ACC112 (cell line): ENCODE measurements at regions not wholly inside any gene's neighbourhood (a gene's known extent, or its start where the extent isn't known, plus 50 kb on each side); places are given as distances from the start of the nearest gene placed in this dataset.
"Not testable (repeated sequence)": the region's sequence is repeated elsewhere in the genome, so short reads cannot be mapped to it uniquely, and the experiment has no call there.

ENCODE experiments used
- H2AFZ ChIP-seq: fragments of 200-600 bp; sonication (generic); one replicate; pipeline ENCODE4 v1.6.0; 2017; ENCODE audit warnings: antibody characterized with exemption, low read length; ENCODE audit not compliant: unreplicated experiment
- H3K27ac ChIP-seq: fragments of 200-600 bp; sonication (generic); 2 replicates; pipeline ENCODE4 v1.5.1; 2014; ENCODE audit warnings: low read depth, mild to moderate bottlenecking, antibody characterized with exemption, low read length, moderate library complexity
- H3K27me3 ChIP-seq: fragments of 200-600 bp; sonication (generic); 2 replicates; pipeline ENCODE4 v1.6.1; 2014; ENCODE audit warnings: mild to moderate bottlenecking, antibody characterized with exemption, low read length, moderate library complexity, mixed read lengths; ENCODE audit not compliant: insufficient read depth
- H3K36me3 ChIP-seq: fragments of 200-600 bp; sonication (generic); 2 replicates; pipeline ENCODE4 v1.6.1; 2016; ENCODE audit warnings: mild to moderate bottlenecking, antibody characterized with exemption, low read length, moderate library complexity, mixed read lengths; ENCODE audit not compliant: insufficient read depth
- H3K4me1 ChIP-seq: fragments of 200-600 bp; sonication (generic); one replicate; pipeline ENCODE4 v1.6.1; 2016; ENCODE audit warnings: low read length, mixed read lengths; ENCODE audit not compliant: insufficient read depth, unreplicated experiment, control insufficient read depth
- H3K4me3 ChIP-seq: fragments of 200-600 bp; sonication (generic); 2 replicates; pipeline ENCODE4 v1.5.1; 2014; ENCODE audit warnings: mild to moderate bottlenecking, low read depth, low read length
- H3K79me2 ChIP-seq: fragments of 200-600 bp; sonication (generic); one replicate; pipeline ENCODE4 v1.6.0; 2016; ENCODE audit warnings: low read length; ENCODE audit not compliant: control insufficient read depth, unreplicated experiment, insufficient read depth

GRCh38 chr11:44469412-44469811, 96.1 kb upstream of the CD82 start:
- Histone ChIP-seq H3K27me3 (peaks cover 90% of the 10 kb centered on the region), H3K79me2 (no peaks in the 10 kb centered on the region), H3K4me1 (no peaks in the 10 kb centered on the region), H3K27ac (no peak overlapping the region), H3K36me3 (no peaks in the 10 kb centered on the region), H2AFZ (no peak overlapping the region), H3K4me3 (no peak overlapping the region)

- Histone ChIP-seq H3K4me1 (no peaks in the 10 kb centered on the region), H3K36me3 (no peaks in the 10 kb centered on the region), H3K27me3 (peaks cover 91% of the 10 kb centered on the region), H3K79me2 (no peaks in the 10 kb centered on the region), H3K27ac (no peak overlapping the region), H3K4me3 (no peak overlapping the region), H2AFZ (no peak overlapping the region)
These were observed 94.6 kb upstream of the CD82 start for GRCh38 chr11:44470854-44471253.

DNA sequence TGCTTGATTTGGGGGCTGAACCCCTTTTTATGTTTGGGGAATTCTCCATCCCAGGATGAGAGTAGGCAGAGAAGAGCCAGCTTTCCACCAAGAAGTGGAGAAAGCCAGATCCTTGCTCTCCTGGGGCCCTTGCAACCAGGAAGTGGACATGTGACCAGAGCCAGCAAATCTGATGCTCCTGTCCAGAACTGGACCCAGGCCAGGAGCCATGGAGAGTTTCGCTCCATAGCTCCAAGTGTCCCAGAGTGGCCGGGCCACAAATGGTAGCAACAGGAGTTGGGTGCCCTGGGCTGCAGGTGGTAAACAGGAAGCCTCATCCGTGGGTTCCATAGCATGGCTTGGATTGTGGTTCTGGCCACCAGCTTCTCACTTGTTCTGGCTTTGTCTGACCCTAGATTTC, 93.9 kb upstream of the CD82 start:
- no peaks in the 10 kb centered on the region for H3K4me1 ChIP-seq
- H2AFZ ChIP-seq = no peak overlapping the region
- H3K4me3 ChIP-seq = no peak overlapping the region
- peaks cover 91% of the 10 kb centered on the region for H3K27me3 ChIP-seq
- H3K79me2 ChIP-seq = no peaks in the 10 kb centered on the region
- no peaks in the 10 kb centered on the region for H3K36me3 ChIP-seq
- no peak overlapping the region for H3K27ac ChIP-seq

- Histone ChIP-seq H2AFZ (no peak overlapping the region), H3K27me3 (peaks cover 84% of the 10 kb centered on the region)
These were observed 92.5 kb upstream of the CD82 start for GRCh38 chr11:44472916-44473315.

DNA sequence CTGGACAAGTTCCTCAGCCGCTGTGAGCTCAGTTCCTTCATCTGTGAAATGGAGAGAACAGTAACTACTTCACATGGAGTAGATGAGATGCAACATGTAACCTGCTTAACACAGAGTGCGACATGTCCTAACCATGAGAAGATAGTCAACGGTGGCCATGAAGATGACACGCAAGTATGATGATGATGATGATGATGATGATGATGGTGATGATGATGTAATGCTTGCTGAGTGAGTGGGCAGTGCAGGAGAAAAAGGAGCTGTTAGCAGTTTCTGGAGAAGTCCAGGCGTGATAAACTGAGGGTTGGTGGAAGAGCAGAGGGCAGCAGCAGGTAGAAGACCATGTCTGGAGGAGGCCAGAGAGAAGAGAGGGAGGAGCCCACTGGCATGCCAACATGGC, 90.8 kb upstream of the CD82 start:
- Histone ChIP-seq H3K79me2 (no peaks in the 10 kb centered on the region), H3K4me1 (no peaks in the 10 kb centered on the region), H2AFZ (no peak overlapping the region), H3K27ac (no peak overlapping the region), H3K36me3 (no peaks in the 10 kb centered on the region), H3K4me3 (no peak overlapping the region), H3K27me3 (peaks cover 73% of the 10 kb centered on the region)

More at GRCh38 chr11:44472916-44473315, 92.5 kb upstream of the CD82 start:
- H3K4me3 ChIP-seq = no peak overlapping the region
- H3K4me1 ChIP-seq = no peaks in the 10 kb centered on the region
- no peaks in the 10 kb centered on the region for H3K36me3 ChIP-seq
- no peaks in the 10 kb centered on the region for H3K79me2 ChIP-seq
- no peak overlapping the region for H3K27ac ChIP-seq

DNA sequence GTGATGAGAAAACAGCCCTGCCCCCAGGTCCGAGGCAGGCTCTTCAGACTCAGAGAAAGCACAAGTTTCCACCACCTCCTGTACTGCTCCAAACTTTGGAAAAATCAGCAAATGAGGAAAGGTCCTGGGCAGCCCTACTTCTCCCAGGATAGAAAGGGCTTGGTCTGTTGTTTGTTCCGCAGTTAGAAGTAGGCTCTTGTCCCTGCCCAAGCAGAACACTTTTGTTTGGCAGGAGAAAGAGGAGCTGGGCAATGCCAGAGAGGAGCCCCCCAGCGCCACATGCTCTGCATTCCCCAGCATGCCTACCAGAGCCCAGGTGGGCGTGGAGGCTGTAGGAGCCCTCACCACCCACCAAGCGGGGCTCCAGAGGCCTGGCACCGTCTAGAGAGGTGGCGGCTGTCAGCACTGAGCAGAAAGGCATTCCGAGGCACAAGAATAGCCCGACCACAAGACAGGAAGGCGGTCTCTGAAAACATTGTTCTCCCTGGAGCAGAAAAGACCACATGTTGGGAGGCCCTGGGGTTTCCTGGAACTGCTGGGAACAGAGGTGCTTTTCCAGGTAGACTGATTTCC, 90.3 kb upstream of the CD82 start:
- H3K27ac ChIP-seq = no peak overlapping the region
- no peaks in the 10 kb centered on the region for H3K4me1 ChIP-seq
- H3K27me3 ChIP-seq = peaks cover 73% of the 10 kb centered on the region
- H3K36me3 ChIP-seq = no peaks in the 10 kb centered on the region
- no peak overlapping the region for H3K4me3 ChIP-seq
- no peak overlapping the region for H2AFZ ChIP-seq
- H3K79me2 ChIP-seq = no peaks in the 10 kb centered on the region

GRCh38 chr11:44482338-44482737, 83.1 kb upstream of the CD82 start:
- H3K27ac ChIP-seq, H2AFZ ChIP-seq, H3K4me3 ChIP-seq, H3K79me2 ChIP-seq, H3K36me3 ChIP-seq, H3K4me1 ChIP-seq: not testable (repeated sequence)
- peaks cover 22% of the 10 kb centered on the region for H3K27me3 ChIP-seq

DNA sequence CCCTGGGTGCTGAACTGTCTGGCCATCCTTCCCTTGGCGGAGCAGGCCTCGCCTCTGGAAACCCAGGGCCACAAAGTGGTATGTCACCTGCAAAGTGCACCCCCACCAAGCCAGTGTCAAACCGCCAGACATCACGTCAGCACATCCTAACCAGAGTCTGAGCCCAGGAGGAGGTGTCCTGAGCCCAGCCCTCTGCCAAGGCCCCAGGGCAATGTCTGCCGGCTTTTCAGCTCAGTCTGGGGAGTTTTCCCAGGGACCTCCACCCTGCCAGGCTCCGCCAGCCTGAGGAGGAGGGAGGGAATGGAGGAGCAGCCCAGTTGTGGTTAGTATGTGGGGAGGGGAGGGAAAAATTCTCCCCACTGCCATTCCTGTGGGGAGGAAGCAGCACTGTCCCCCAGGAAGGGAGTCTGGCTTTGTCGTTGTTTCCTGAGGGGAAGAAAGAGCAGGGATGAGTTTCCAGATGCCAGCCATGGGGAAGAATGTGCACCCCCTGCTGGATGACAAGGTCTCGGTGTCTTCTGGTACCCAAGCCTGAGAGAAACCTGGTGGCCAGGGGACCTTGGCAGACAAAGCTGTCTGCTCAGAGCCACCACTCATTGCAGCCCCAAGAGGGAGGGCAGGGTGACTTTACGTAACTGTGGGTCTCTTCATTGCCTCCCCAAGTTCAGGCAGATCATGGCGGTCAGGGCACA, 81.4 kb upstream of the CD82 start:
- Histone ChIP-seq H3K36me3 (no peaks in the 10 kb centered on the region), H3K79me2 (no peaks in the 10 kb centered on the region), H2AFZ (no peak overlapping the region), H3K27me3 (peaks cover 24% of the 10 kb centered on the region; the same call in 1 of the 2 replicates), H3K27ac (no peak overlapping the region), H3K4me3 (no peak overlapping the region), H3K4me1 (no peaks in the 10 kb centered on the region)

- Histone ChIP-seq H3K27ac (no peak overlapping the region), H3K79me2 (no peaks in the 10 kb centered on the region), H3K4me3 (no peak overlapping the region), H3K27me3 (peaks cover 29% of the 10 kb centered on the region), H3K36me3 (no peaks in the 10 kb centered on the region), H3K4me1 (no peaks in the 10 kb centered on the region), H2AFZ (no peak overlapping the region)
These were observed 77.1 kb upstream of the CD82 start for GRCh38 chr11:44488165-44488965.

DNA sequence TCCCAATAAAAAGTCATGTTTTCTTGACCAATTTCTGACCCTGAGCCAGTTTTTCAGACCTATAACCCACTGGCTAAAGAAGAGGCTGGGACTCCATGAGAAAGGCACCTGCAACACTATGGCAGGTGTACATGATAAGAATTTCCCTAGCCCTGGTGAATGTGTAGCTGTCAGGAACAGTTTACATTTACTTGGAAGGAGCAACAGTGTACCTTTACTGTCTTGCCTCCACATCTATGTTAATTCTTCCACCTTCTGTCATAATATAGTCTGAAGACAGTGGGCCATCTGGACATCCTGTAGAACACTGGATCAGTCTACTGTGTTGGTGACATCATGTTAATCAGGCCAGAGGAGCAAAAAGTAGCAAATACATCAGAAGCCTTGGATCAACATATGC, 72.1 kb upstream of the CD82 start:
- Histone ChIP-seq H2AFZ (no peak overlapping the region), H3K4me1 (no peaks in the 10 kb centered on the region), H3K36me3 (no peaks in the 10 kb centered on the region), H3K79me2 (no peaks in the 10 kb centered on the region), H3K4me3 (no peak overlapping the region), H3K27me3 (peaks cover 69% of the 10 kb centered on the region), H3K27ac (no peak overlapping the region)

GRCh38 chr11:44493930-44494329, 71.5 kb upstream of the CD82 start:
- no peaks in the 10 kb centered on the region for H3K36me3 ChIP-seq
- no peak overlapping the region for H3K4me3 ChIP-seq
- H3K79me2 ChIP-seq = no peaks in the 10 kb centered on the region
- H2AFZ ChIP-seq = no peak overlapping the region
- H3K27ac ChIP-seq = no peak overlapping the region
- no peaks in the 10 kb centered on the region for H3K4me1 ChIP-seq
- H3K27me3 ChIP-seq = peaks cover 63% of the 10 kb centered on the region
